Loucy (cell line): ENCODE measurements at regions not wholly inside any gene's neighbourhood (a gene's known extent, or its start where the extent isn't known, plus 50 kb on each side); places are given as distances from the start of the nearest gene placed in this dataset.

Source experiments
- H2AFZ ChIP-seq: fragments of 200-600 bp; sonication (generic); 2 replicates; pipeline ENCODE4 v1.6.0; 2016; ENCODE audit warnings: antibody characterized with exemption, mild to moderate bottlenecking, low read length, moderate library complexity
- H3F3A ChIP-seq: fragments of 200-600 bp; 2 replicates; pipeline ENCODE4 v1.6.0; 2016; ENCODE audit warnings: antibody characterized with exemption, low read depth, mild to moderate bottlenecking
- H3K27me3 ChIP-seq: fragments of 200-600 bp; sonication (generic); 2 replicates; pipeline ENCODE4 v1.6.1; 2014; ENCODE audit warnings: low read length, mild to moderate bottlenecking; ENCODE audit not compliant: insufficient read depth, poor library complexity, severe bottlenecking
- H3K36me3 ChIP-seq: fragments of 200-600 bp; sonication (generic); 2 replicates; pipeline ENCODE4 v1.6.1; 2016; ENCODE audit warnings: low read length; ENCODE audit not compliant: insufficient read depth
- H3K4me1 ChIP-seq: fragments of 200-600 bp; sonication (generic); 2 replicates; pipeline ENCODE4 v1.5.1; 2014; ENCODE audit warnings: low read length, mild to moderate bottlenecking; ENCODE audit not compliant: insufficient read depth, poor library complexity, severe bottlenecking
- H3K4me2 ChIP-seq: fragments of 200-600 bp; sonication (generic); 2 replicates; pipeline ENCODE4 v1.6.0; 2014; ENCODE audit warnings: antibody characterized with exemption, low read length, low read depth, mild to moderate bottlenecking; ENCODE audit not compliant: poor library complexity, severe bottlenecking
- H3K4me3 ChIP-seq: fragments of 200-600 bp; sonication (generic); 2 replicates; pipeline ENCODE4 v1.5.1; 2014; ENCODE audit warnings: low read length, mild to moderate bottlenecking, mixed read lengths; ENCODE audit not compliant: poor library complexity, severe bottlenecking
- H3K79me2 ChIP-seq: fragments of 200-600 bp; sonication (generic); 2 replicates; pipeline ENCODE4 v1.6.1; 2014; ENCODE audit warnings: low read length; ENCODE audit not compliant: insufficient read depth
- H3K9ac ChIP-seq: fragments of 200-600 bp; sonication (generic); 2 replicates; pipeline ENCODE4 v1.6.0; 2014; ENCODE audit warnings: mild to moderate bottlenecking, low read depth, low read length, moderate library complexity; ENCODE audit not compliant: poor library complexity, severe bottlenecking
- H3K9me2 ChIP-seq: fragments of 200-600 bp; sonication (generic); replicated peaks from 2 replicates; pipeline ENCODE4 v1.6.1; 2016; ENCODE audit warnings: low read depth, low read length, mixed read lengths
- H3K9me3 ChIP-seq: fragments of 200-600 bp; sonication (generic); 2 replicates; pipeline ENCODE4 v1.6.1; 2014; ENCODE audit warnings: mild to moderate bottlenecking, antibody characterized with exemption, low read length, low read depth; ENCODE audit not compliant: insufficient read depth
- H4K20me1 ChIP-seq: fragments of 200-600 bp; sonication (generic); 2 replicates; pipeline ENCODE4 v1.6.0; 2014; ENCODE audit warnings: antibody characterized with exemption, low read length, mild to moderate bottlenecking; ENCODE audit not compliant: insufficient read depth, poor library complexity, severe bottlenecking
- EZH2phosphoT487 ChIP-seq: fragments of 200-600 bp; IDR thresholded peaks from 2 replicates; pipeline ENCODE4 v1.6.1; 2018; ENCODE audit warnings: antibody characterized with exemption, mild to moderate bottlenecking, moderate library complexity, borderline replicate concordance
- TF ChIP-seq, protein P1 (sequence below): fragments of 200-600 bp; sonication (generic); conservative IDR thresholded peaks from 2 replicates; pipeline ENCODE4 v1.5.1; 2014; ENCODE audit warnings: mild to moderate bottlenecking, antibody characterized with exemption, low read length

DNA sequence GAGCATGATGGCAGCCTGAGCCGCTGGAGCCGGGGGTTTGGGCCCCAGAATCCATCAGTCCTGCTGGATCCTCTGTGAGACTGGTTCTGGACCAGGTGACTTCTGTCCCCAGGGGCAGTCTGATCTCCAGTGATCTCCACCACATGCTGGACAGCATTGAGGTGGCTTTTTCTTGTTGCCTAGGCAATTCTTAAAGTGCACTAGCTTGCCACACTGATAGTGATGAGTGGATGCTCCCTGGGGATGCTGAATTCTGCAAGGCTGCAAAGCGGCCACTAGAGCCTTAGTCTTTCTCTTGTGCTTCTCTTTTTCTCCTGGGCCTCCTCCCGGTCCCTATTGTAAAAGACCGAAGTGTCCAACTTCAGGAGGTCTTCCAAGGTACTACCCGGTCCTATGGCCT lies 70.4 kb upstream of the ATP11B start:
- H3F3A ChIP-seq: no peaks in the 10 kb centered on the region
- H3K9me3 ChIP-seq: no peaks in the 10 kb centered on the region
- H2AFZ ChIP-seq: no peak overlapping the region
- no peaks in the 10 kb centered on the region for H3K36me3 ChIP-seq
- no peaks in the 10 kb centered on the region for H3K4me1 ChIP-seq
- H3K4me2 ChIP-seq: no peak overlapping the region
- H3K9me2 ChIP-seq: no peaks in the 10 kb centered on the region
- H3K4me3 ChIP-seq: no peak overlapping the region
- TF ChIP-seq, protein P1, sequence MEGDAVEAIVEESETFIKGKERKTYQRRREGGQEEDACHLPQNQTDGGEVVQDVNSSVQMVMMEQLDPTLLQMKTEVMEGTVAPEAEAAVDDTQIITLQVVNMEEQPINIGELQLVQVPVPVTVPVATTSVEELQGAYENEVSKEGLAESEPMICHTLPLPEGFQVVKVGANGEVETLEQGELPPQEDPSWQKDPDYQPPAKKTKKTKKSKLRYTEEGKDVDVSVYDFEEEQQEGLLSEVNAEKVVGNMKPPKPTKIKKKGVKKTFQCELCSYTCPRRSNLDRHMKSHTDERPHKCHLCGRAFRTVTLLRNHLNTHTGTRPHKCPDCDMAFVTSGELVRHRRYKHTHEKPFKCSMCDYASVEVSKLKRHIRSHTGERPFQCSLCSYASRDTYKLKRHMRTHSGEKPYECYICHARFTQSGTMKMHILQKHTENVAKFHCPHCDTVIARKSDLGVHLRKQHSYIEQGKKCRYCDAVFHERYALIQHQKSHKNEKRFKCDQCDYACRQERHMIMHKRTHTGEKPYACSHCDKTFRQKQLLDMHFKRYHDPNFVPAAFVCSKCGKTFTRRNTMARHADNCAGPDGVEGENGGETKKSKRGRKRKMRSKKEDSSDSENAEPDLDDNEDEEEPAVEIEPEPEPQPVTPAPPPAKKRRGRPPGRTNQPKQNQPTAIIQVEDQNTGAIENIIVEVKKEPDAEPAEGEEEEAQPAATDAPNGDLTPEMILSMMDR: no peak
- no peak for TF ChIP-seq EZH2phosphoT487
- H3K79me2 ChIP-seq: no peaks in the 10 kb centered on the region
- no peak overlapping the region for H3K9ac ChIP-seq
- H3K27me3 ChIP-seq: no peaks in the 10 kb centered on the region
- H4K20me1 ChIP-seq: no peaks in the 10 kb centered on the region

DNA sequence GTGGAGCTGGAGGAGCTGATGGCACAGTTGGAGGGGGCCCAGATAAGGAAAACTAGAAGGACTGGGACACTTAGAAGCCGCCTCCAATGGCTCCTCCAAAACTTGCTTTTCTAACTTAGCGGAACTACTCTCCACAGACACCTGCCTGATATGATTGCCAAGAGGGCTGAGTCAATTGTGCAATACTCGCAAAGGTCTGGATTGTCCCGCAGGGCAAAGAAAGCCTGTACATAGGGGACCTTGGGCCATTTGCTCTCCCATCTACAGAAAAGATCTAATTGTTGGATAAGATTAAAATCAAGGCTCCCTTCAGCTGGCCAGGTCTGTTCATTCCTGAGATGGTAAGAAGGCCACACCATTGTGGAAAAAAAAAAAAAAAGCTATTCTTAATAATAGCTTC lies 69.7 kb upstream of the ATP11B start:
- no peaks in the 10 kb centered on the region for H4K20me1 ChIP-seq
- H3K4me2 ChIP-seq: no peak overlapping the region
- H3K36me3 ChIP-seq: no peaks in the 10 kb centered on the region
- H3K27me3 ChIP-seq: no peaks in the 10 kb centered on the region
- H3K79me2 ChIP-seq: no peaks in the 10 kb centered on the region
- H3K4me3 ChIP-seq: no peak overlapping the region
- no peak for TF ChIP-seq EZH2phosphoT487
- TF ChIP-seq, protein P1: no peak
- H3K9me2 ChIP-seq: no peaks in the 10 kb centered on the region
- H3K9ac ChIP-seq: no peak overlapping the region
- no peak overlapping the region for H2AFZ ChIP-seq
- H3K9me3 ChIP-seq: no peaks in the 10 kb centered on the region
- no peaks in the 10 kb centered on the region for H3F3A ChIP-seq
- H3K4me1 ChIP-seq: no peaks in the 10 kb centered on the region

DNA sequence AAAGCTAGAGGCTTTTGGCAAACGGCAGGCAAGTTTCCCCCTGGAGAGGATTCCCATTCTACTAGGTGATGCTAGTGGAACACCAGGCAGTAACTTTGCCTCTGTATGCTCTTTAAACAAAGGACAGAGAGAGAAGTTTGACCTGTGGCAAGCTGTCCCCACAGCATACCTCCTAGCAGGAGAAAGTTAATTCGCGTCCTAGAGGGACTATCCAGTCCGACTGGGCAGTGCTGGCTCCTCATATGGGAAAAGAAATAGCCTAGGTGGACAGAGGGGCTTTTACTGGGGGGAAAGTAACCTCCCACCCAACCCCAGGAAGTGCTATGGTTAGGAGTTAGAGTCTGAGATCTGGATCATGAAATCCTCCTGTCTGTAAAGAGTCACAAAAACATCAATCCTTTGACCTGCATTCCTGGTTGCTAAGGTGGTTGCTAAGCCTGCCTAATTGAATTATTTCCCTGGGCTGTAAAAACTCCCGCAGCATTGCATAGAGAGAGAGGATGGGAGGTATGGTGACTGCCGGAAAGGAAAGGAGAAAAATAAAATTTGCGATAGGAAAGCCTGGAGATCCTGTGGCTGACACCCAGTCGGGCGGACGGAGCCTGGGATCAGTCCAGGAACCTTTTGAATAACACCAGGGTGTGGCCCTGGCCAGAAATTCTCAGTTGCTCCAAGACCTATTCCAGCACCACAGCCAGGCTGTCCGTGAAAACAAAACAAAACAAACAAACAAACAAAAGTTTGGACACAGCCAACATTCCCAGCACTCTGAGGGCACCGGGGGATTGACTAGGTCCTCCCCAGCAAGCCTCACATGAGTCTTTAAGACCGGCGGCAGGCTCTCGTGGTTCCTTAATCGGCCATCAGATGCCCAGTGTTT lies 67.7 kb upstream of the ATP11B start:
- H3K9ac ChIP-seq: no peak overlapping the region
- no peak overlapping the region for H3K4me2 ChIP-seq
- no peaks in the 10 kb centered on the region for H3K36me3 ChIP-seq
- H3K9me2 ChIP-seq: no peaks in the 10 kb centered on the region
- H3K27me3 ChIP-seq: no peaks in the 10 kb centered on the region
- H2AFZ ChIP-seq: no peak overlapping the region
- no peaks in the 10 kb centered on the region for H3F3A ChIP-seq
- no peaks in the 10 kb centered on the region for H3K79me2 ChIP-seq
- TF ChIP-seq EZH2phosphoT487: no peak
- TF ChIP-seq, protein P1: no peak
- H3K4me3 ChIP-seq: no peak overlapping the region
- no peaks in the 10 kb centered on the region for H3K4me1 ChIP-seq
- no peaks in the 10 kb centered on the region for H4K20me1 ChIP-seq
- no peaks in the 10 kb centered on the region for H3K9me3 ChIP-seq
